Bronchial epithelial cell (primary cell): ENCODE measurements at regions not wholly inside any gene's neighbourhood (a gene's known extent, or its start where the extent isn't known, plus 50 kb on each side); places are given as distances from the start of the nearest gene placed in this dataset.

Source experiments
- DNase-seq: peaks from one replicate; pipeline ENCODE4 v3.0.0-alpha.2; 2010; ENCODE audit warnings: low read depth
- FAIRE-seq: peaks from 2 replicates; lab custom pipeline; 2011; peaks lifted over from hg19 to GRCh38; lab: Jason Lieb, UNC
- H3K27me3 ChIP-seq: 2 replicates; pipeline ENCODE4 v1.5.1; 2011; ENCODE audit warnings: low read length; ENCODE audit not compliant: control insufficient read depth, insufficient read depth
- H3K36me3 ChIP-seq: 2 replicates; pipeline ENCODE4 v1.5.1; 2011; ENCODE audit warnings: low read length; ENCODE audit not compliant: control insufficient read depth, insufficient read depth
- H3K4me3 ChIP-seq: 2 replicates; pipeline ENCODE4 v1.5.1; 2011; ENCODE audit warnings: mild to moderate bottlenecking, low read depth, low read length, control low read depth
- TF ChIP-seq, protein P1 (sequence below): IDR thresholded peaks from 2 replicates; pipeline ENCODE4 v1.5.1; 2011; ENCODE audit warnings: mild to moderate bottlenecking, moderate library complexity, low read length, control low read depth, inconsistent platforms; ENCODE audit not compliant: insufficient read depth, severe bottlenecking

- TF ChIP-seq, protein P1, sequence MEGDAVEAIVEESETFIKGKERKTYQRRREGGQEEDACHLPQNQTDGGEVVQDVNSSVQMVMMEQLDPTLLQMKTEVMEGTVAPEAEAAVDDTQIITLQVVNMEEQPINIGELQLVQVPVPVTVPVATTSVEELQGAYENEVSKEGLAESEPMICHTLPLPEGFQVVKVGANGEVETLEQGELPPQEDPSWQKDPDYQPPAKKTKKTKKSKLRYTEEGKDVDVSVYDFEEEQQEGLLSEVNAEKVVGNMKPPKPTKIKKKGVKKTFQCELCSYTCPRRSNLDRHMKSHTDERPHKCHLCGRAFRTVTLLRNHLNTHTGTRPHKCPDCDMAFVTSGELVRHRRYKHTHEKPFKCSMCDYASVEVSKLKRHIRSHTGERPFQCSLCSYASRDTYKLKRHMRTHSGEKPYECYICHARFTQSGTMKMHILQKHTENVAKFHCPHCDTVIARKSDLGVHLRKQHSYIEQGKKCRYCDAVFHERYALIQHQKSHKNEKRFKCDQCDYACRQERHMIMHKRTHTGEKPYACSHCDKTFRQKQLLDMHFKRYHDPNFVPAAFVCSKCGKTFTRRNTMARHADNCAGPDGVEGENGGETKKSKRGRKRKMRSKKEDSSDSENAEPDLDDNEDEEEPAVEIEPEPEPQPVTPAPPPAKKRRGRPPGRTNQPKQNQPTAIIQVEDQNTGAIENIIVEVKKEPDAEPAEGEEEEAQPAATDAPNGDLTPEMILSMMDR = no peak
- Histone ChIP-seq H3K27me3 (no peaks in the 10 kb centered on the region), H3K36me3 (no peaks in the 10 kb centered on the region), H3K4me3 (no peak overlapping the region)
- DNase-seq (no peak), FAIRE-seq (no peak)
These were observed 126.6 kb upstream of the SLC1A4 start for GRCh38 chr2:64862623-64863022.

GRCh38 chr2:64863097-64863820 is 125.9 kb upstream of the SLC1A4 start:
- H3K4me3 ChIP-seq = no peak overlapping the region
- FAIRE-seq (no peak), DNase-seq (no peak)
- no peaks in the 10 kb centered on the region for H3K36me3 ChIP-seq
- H3K27me3 ChIP-seq = no peaks in the 10 kb centered on the region
- TF ChIP-seq, protein P1 = no peak

DNA sequence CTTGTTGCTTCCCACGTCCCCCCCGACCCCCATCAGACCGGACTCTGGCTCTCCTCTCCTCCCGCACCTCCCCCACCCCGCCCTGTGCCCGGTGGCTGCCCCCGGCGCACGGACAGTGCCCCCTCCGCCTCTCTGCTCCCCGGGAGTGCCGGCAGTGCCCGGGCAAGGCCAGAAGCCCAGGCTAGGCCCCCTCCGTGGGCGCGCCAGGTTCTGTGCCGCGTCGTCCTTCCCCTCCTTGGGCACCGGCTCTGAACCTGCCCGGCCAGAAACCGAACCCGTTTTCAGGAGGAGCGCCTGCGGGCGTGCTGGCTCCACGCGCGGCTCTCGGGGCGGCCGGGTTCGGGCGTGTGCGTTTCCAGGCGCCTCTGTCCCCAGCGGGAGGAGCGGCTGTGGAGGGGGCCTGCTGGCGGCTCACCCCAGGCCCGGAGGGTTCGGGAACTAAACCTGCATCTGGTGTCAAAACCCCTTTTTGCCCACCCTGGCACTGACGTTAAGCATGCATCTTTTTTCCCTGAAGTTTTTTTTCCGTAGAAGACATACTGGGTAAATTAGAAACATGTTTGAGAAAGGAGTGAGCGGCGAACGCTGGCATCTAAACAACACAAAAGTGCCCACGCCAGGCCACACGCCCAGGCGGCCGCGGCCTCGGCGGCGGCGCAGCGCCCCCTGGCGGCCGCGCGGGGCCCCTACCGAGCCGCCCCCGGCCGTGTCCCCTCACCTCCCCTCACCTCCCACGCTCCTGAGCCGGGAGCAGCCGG is 123.9 kb upstream of the SLC1A4 start:
- Histone ChIP-seq H3K4me3 (peak overlapping the region; percentile 38), H3K27me3 (no peaks in the 10 kb centered on the region), H3K36me3 (no peaks in the 10 kb centered on the region)
- TF ChIP-seq, protein P1 = peak; percentile 50
- DNase-seq (peak; percentile 53), FAIRE-seq (no peak)

GRCh38 chr2:64865831-64866345 is 123.3 kb upstream of the SLC1A4 start:
- TF ChIP-seq, protein P1 = no peak
- FAIRE-seq (no peak), DNase-seq (no peak)
- H3K27me3 ChIP-seq = no peaks in the 10 kb centered on the region
- H3K36me3 ChIP-seq = no peaks in the 10 kb centered on the region
- no peak overlapping the region for H3K4me3 ChIP-seq

DNA sequence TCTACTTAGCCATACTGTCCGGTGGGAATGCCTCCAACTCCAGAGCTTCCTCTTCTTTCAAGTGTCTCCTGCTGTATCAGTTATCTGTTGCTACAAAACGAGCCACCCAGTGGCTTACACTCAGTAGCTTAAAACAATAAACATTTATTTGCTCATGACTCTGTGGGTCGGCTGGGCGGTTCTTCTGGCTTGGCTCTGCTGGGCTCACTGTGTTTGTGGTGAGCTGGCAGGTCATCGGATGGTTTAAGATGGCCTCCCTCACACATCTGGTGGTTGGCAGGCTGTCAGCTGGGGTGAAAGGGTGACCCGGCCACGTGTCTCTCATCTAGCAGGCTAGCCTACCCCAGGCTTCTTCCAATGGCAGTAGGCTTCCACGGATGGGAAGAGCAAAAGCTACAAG is 122.4 kb upstream of the SLC1A4 start:
- TF ChIP-seq, protein P1 = no peak
- H3K36me3 ChIP-seq = no peaks in the 10 kb centered on the region
- DNase-seq (no peak), FAIRE-seq (no peak)
- H3K27me3 ChIP-seq = no peaks in the 10 kb centered on the region
- no peak overlapping the region for H3K4me3 ChIP-seq
